GM18951 (cell line): ENCODE measurements at regions not wholly inside any gene's neighbourhood (a gene's known extent, or its start where the extent isn't known, plus 50 kb on each side); places are given as distances from the start of the nearest gene placed in this dataset.

ENCODE experiments used
- POLR2A ChIP-seq: IDR thresholded peaks from 4 replicates; pipeline ENCODE4 v1.6.1; 2011; ENCODE audit warnings: mild to moderate bottlenecking; ENCODE audit not compliant: insufficient read length, insufficient read depth; ENCODE audit errors: extremely low read depth
- in situ Hi-C: fragments of 300-500 bp; cut with MboI; formaldehyde crosslinking; loops from one replicate; pipeline ENCODE4 v1.12.0; 2022; ENCODE audit warnings: low sequenced_read_pairs, mixed read lengths, inconsistent platforms; ENCODE audit not compliant: unreplicated experiment

- TF ChIP-seq POLR2A, result no peak
- in situ Hi-C loops, result no loop called here
Measured at GRCh38 chr4:126051689-126052424, 737.1 kb downstream of the FAT4 start.

- no peak for TF ChIP-seq POLR2A
- in situ Hi-C loops, result no loop called here
Measured at GRCh38 chr4:126056116-126056650, 741.4 kb downstream of the FAT4 start.

- TF ChIP-seq POLR2A, result no peak
- in situ Hi-C loops, result no loop called here
Measured at GRCh38 chr4:126057371-126057770, 742.6 kb downstream of the FAT4 start.

GRCh38 chr4:126058596-126058995 is 743.8 kb downstream of the FAT4 start:
- TF ChIP-seq POLR2A, result no peak
- in situ Hi-C loops, result no loop called here

GRCh38 chr4:126061655-126062054 is 746.9 kb downstream of the FAT4 start:
- in situ Hi-C loops, result no loop called here
- TF ChIP-seq POLR2A, result no peak

- TF ChIP-seq POLR2A, result no peak
- in situ Hi-C loops, result no loop called here
Measured at GRCh38 chr4:126065016-126065415, 750.3 kb downstream of the FAT4 start.

- in situ Hi-C loops, result no loop called here
- no peak for TF ChIP-seq POLR2A
Measured at GRCh38 chr4:126071346-126072333, 756.9 kb downstream of the FAT4 start.

GRCh38 chr4:126081336-126081735 is 766.6 kb downstream of the FAT4 start:
- TF ChIP-seq POLR2A, result no peak
- in situ Hi-C loops, result no loop called here

GRCh38 chr4:126086041-126086440 is 771.3 kb downstream of the FAT4 start:
- TF ChIP-seq POLR2A, result no peak
- in situ Hi-C loops, result no loop called here

GRCh38 chr4:126087101-126087500 is 772.3 kb downstream of the FAT4 start:
- in situ Hi-C loops, result no loop called here
- TF ChIP-seq POLR2A, result no peak

GRCh38 chr4:126097155-126097799 is 782.5 kb downstream of the FAT4 start:
- TF ChIP-seq POLR2A, result no peak
- in situ Hi-C loops, result no loop called here

GRCh38 chr4:126106658-126107057 is 791.9 kb downstream of the FAT4 start:
- TF ChIP-seq POLR2A, result no peak
- in situ Hi-C loops, result no loop called here

- in situ Hi-C loops, result no loop called here
Measured at GRCh38 chr4:126109836-126110235, 795.1 kb downstream of the FAT4 start.

More at GRCh38 chr4:126109836-126110235, 795.1 kb downstream of the FAT4 start:
- no peak for TF ChIP-seq POLR2A
